ENCODE measurements at regions not wholly inside any gene's neighbourhood (a gene's known extent, or its start where the extent isn't known, plus 50 kb on each side); places are given as distances from the start of the nearest gene placed in this dataset.
"Not testable (repeated sequence)": the region's sequence is repeated elsewhere in the genome, so short reads cannot be mapped to it uniquely, and the experiment has no call there.

GRCh38 chr6:74902089-74902488 is 303.8 kb downstream of the COL12A1 start:
- Histone ChIP-seq H3K9me3 (no peaks in the 10 kb centered on the region), H3K27me3 (no peaks in the 10 kb centered on the region), H3K36me3 (no peaks in the 10 kb centered on the region), H3K4me1 (ENCODE audit: control insufficient read depth in 1 of 2, insufficient read depth in 1 of 2, low read depth in 1 of 2, low read length in 1 of 2) (no peaks in the 10 kb centered on the region), H3K4me3 (ENCODE audit: low read depth in 1 of 2, low read length in 1 of 2) (no peak overlapping the region), H3K27ac (no peak overlapping the region)
- no peak for TF ChIP-seq CTCF (IDR thresholded peaks at IDR 0.05)

- no peaks in the 10 kb centered on the region for H3K27me3 ChIP-seq
- no peaks in the 10 kb centered on the region for H3K9me3 ChIP-seq
- no peaks in the 10 kb centered on the region for H3K36me3 ChIP-seq
- H3K4me3 ChIP-seq (ENCODE audit: low read depth in 1 of 2, low read length in 1 of 2): no peak overlapping the region
- H3K4me1 ChIP-seq (ENCODE audit: control insufficient read depth in 1 of 2, insufficient read depth in 1 of 2, low read depth in 1 of 2, low read length in 1 of 2): no peaks in the 10 kb centered on the region
- no peak overlapping the region for H3K27ac ChIP-seq
- TF ChIP-seq CTCF (IDR thresholded peaks at IDR 0.05): no peak
Measured at GRCh38 chr6:74901576-74901975, 304.3 kb downstream of the COL12A1 start.

- Histone ChIP-seq H3K4me3 (ENCODE audit: low read depth in 1 of 2, low read length in 1 of 2) (no peak overlapping the region), H3K27ac (no peak overlapping the region), H3K4me1 (ENCODE audit: control insufficient read depth in 1 of 2, insufficient read depth in 1 of 2, low read depth in 1 of 2, low read length in 1 of 2) (no peaks in the 10 kb centered on the region), H3K9me3 (no peaks in the 10 kb centered on the region), H3K27me3 (no peaks in the 10 kb centered on the region), H3K36me3 (no peaks in the 10 kb centered on the region)
- TF ChIP-seq CTCF (IDR thresholded peaks at IDR 0.05): no peak
Measured at GRCh38 chr6:74899416-74899815, 306.4 kb downstream of the COL12A1 start.

GRCh38 chr6:74892091-74892490 is 313.8 kb downstream of the COL12A1 start:
- Histone ChIP-seq H3K4me3 (ENCODE audit: low read depth in 1 of 2, low read length in 1 of 2) (no peak overlapping the region), H3K36me3 (no peaks in the 10 kb centered on the region), H3K27ac (no peak overlapping the region), H3K27me3 (no peaks in the 10 kb centered on the region), H3K9me3 (no peaks in the 10 kb centered on the region), H3K4me1 (ENCODE audit: control insufficient read depth in 1 of 2, insufficient read depth in 1 of 2, low read depth in 1 of 2, low read length in 1 of 2) (no peaks in the 10 kb centered on the region)
- TF ChIP-seq CTCF (IDR thresholded peaks at IDR 0.05): no peak

- TF ChIP-seq CTCF (IDR thresholded peaks at IDR 0.05): no peak
- H3K9me3 ChIP-seq: no peaks in the 10 kb centered on the region
- no peak overlapping the region for H3K27ac ChIP-seq
- no peaks in the 10 kb centered on the region for H3K36me3 ChIP-seq
- no peak overlapping the region for H3K4me3 ChIP-seq (ENCODE audit: low read depth in 1 of 2, low read length in 1 of 2)
- H3K27me3 ChIP-seq: no peaks in the 10 kb centered on the region
- H3K4me1 ChIP-seq (ENCODE audit: control insufficient read depth in 1 of 2, insufficient read depth in 1 of 2, low read depth in 1 of 2, low read length in 1 of 2): no peaks in the 10 kb centered on the region
Measured at GRCh38 chr6:74891349-74891831, 314.5 kb downstream of the COL12A1 start.

GRCh38 chr6:74889635-74890034 is 316.2 kb downstream of the COL12A1 start:
- H3K36me3 ChIP-seq: no peaks in the 10 kb centered on the region
- no peaks in the 10 kb centered on the region for H3K9me3 ChIP-seq
- TF ChIP-seq CTCF (IDR thresholded peaks at IDR 0.05): no peak
- no peak overlapping the region for H3K4me3 ChIP-seq (ENCODE audit: low read depth in 1 of 2, low read length in 1 of 2)
- H3K27ac ChIP-seq: no peak overlapping the region
- no peaks in the 10 kb centered on the region for H3K27me3 ChIP-seq
- no peaks in the 10 kb centered on the region for H3K4me1 ChIP-seq (ENCODE audit: control insufficient read depth in 1 of 2, insufficient read depth in 1 of 2, low read depth in 1 of 2, low read length in 1 of 2)

- not testable (repeated sequence) for H3K9me3 ChIP-seq; H3K4me3 ChIP-seq (ENCODE audit: low read depth in 1 of 2, low read length in 1 of 2); H3K36me3 ChIP-seq; H3K27ac ChIP-seq; H3K27me3 ChIP-seq; H3K4me1 ChIP-seq (ENCODE audit: control insufficient read depth in 1 of 2, insufficient read depth in 1 of 2, low read depth in 1 of 2, low read length in 1 of 2)
Measured at GRCh38 chr6:74888741-74889140, 317.1 kb downstream of the COL12A1 start.
